ENCODE measurements at regions not wholly inside any gene's neighbourhood (a gene's known extent, or its start where the extent isn't known, plus 50 kb on each side); places are given as distances from the start of the nearest gene placed in this dataset.

DNA sequence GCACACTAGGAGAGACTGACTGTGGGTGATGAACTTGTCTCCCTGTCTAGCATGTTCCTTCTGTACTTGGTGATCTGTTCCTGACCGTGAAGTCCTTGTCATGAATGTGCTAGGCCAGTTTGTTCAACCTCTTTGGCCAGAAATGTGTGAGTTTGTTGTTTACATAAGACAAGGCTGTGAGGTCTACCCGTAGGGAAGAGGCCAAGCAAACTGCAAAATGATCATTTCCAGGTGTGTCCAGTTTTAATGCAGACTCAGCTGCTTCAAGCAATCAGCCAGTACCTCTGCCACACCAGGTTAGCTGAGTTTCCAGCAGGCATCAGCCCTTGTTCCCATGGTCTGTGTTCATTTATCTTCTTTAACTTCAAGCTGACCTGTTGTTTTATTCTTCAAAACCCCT lies 440.2 kb downstream of the FUT8 start:
- TF ChIP-seq CTCF (conservative IDR thresholded peaks at IDR 0.05; ENCODE audit: low read depth, low read length) (no peak), EZH2 (IDR thresholded peaks at IDR 0.05; ENCODE audit: borderline replicate concordance, low read depth, low read length, poor library complexity, severe bottlenecking) (no peak)
